ENCODE measurements at regions not wholly inside any gene's neighbourhood (a gene's known extent, or its start where the extent isn't known, plus 50 kb on each side); places are given as distances from the start of the nearest gene placed in this dataset.
"Not testable (repeated sequence)": the region's sequence is repeated elsewhere in the genome, so short reads cannot be mapped to it uniquely, and the experiment has no call there.

DNA sequence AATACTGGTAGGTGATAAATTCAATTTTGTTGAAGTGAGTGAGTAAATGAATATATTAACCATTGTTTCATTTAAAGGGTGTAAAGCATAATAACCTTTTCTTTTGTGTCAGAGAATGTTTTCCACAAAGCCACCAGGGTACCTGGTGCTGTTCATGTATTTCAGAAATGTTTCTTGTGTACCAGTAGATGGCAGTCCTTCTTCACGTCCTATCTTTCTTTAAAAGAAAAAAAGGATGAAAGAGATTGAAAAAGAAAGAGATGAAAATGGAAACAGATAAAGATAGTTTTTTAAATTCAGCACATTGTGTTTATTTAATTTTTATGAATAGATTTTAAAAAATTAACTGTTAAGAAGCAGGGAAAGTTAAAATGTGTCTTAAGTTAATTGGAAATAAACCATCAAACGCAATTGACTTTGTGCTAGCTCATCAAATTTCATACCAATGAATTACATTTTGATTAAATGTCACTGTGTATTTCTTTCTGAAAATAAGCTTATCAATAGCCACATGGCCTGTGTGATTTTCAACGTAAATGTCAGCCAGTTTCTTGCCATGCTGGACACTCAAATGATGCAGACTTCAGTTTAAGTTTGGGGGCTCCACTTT, 65.5 kb upstream of the CHORDC1 start:
- Histone ChIP-seq H3K4me1 (ENCODE audit: control insufficient read depth, insufficient read depth, low read length, unreplicated experiment) (no peaks in the 10 kb centered on the region), H3K27ac (ENCODE audit: low read depth, low read length) (no peak overlapping the region), H3K79me2 (ENCODE audit: control insufficient read depth, insufficient read depth, low read length, unreplicated experiment) (no peaks in the 10 kb centered on the region), H2AFZ (ENCODE audit: low read length, unreplicated experiment) (no peak overlapping the region), H3K36me3 (ENCODE audit: insufficient read depth, low read length) (no peaks in the 10 kb centered on the region), H3K4me3 (ENCODE audit: low read depth, low read length) (no peak overlapping the region), H3K27me3 (ENCODE audit: insufficient read depth, low read length) (peaks cover 7% of the 10 kb centered on the region)

DNA sequence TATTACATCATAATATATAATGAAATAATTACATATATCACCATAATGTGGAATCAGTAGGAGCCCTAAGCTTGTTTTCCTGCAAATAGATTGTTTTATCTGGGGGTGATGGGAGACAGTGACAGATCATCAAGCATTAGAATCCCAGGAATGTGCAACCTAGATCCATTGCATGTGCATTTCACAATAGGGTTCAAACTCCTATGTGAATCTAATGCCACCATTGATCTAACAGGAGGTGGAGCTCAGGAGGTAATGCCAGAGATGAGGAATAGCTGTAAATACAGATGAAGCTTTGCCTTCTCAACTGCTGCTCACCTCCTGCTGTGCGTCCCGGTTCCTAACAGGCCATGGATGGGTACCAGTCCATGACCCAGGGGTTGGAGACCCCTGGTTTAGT, 63.8 kb upstream of the CHORDC1 start:
- H2AFZ ChIP-seq (ENCODE audit: low read length, unreplicated experiment), result no peak overlapping the region
- no peaks in the 10 kb centered on the region for H3K79me2 ChIP-seq (ENCODE audit: control insufficient read depth, insufficient read depth, low read length, unreplicated experiment)
- H3K27ac ChIP-seq (ENCODE audit: low read depth, low read length), result no peak overlapping the region
- H3K36me3 ChIP-seq (ENCODE audit: insufficient read depth, low read length), result no peaks in the 10 kb centered on the region
- H3K4me3 ChIP-seq (ENCODE audit: low read depth, low read length), result no peak overlapping the region
- no peaks in the 10 kb centered on the region for H3K4me1 ChIP-seq (ENCODE audit: control insufficient read depth, insufficient read depth, low read length, unreplicated experiment)
- peaks cover 7% of the 10 kb centered on the region for H3K27me3 ChIP-seq (ENCODE audit: insufficient read depth, low read length)

DNA sequence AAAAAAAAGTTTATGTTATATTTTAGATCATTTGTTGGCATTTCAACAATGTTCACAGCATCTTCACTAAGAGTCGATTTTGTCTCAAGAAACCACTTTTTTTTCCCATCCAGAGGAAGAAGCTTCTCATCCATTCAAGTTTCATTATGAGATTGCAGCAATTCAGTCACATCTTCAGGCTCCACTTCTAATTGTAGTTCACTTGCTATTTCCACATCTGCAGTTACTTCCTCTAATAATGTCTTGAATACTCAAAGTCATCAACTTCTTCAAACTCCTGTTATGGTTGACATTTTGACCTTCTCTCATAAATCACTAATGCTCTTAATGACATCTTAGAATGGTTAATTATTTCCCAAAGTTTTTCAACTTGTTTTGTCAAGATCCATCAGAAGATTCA, 61.3 kb upstream of the CHORDC1 start:
- H3K4me3 ChIP-seq (ENCODE audit: low read depth, low read length), result no peak overlapping the region
- no peaks in the 10 kb centered on the region for H3K36me3 ChIP-seq (ENCODE audit: insufficient read depth, low read length)
- H3K27me3 ChIP-seq (ENCODE audit: insufficient read depth, low read length), result peaks cover 7% of the 10 kb centered on the region
- H3K27ac ChIP-seq (ENCODE audit: low read depth, low read length), result no peak overlapping the region
- H3K79me2 ChIP-seq (ENCODE audit: control insufficient read depth, insufficient read depth, low read length, unreplicated experiment), result no peaks in the 10 kb centered on the region
- H3K4me1 ChIP-seq (ENCODE audit: control insufficient read depth, insufficient read depth, low read length, unreplicated experiment), result no peaks in the 10 kb centered on the region
- H2AFZ ChIP-seq (ENCODE audit: low read length, unreplicated experiment), result no peak overlapping the region

DNA sequence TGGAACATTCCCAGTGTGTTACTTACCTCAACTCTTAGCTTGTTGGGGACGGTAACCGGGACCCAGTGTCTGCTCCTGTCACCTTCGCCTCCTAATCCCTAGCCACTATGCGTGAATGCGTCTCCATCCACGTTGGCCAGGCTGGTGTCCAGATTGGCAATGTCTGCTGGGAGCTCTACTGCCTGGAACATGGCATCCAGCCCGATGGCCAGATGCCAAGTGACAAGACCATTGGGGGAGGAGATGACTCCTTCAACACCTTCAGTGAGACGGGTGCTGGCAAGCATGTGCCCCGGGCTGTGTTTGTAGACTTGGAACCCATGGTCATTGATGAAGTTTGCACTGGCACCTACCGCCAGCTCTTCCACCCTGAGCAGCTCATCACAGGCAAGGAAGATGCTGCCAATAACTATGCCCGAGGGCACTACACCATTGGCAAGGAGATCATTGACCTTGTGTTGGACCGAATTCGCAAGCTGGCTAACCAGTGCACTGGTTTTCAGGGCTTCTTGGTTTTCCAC, 59.8 kb upstream of the CHORDC1 start:
- H3K36me3 ChIP-seq (ENCODE audit: insufficient read depth, low read length); H3K4me1 ChIP-seq (ENCODE audit: control insufficient read depth, insufficient read depth, low read length, unreplicated experiment); H3K27me3 ChIP-seq (ENCODE audit: insufficient read depth, low read length); H3K4me3 ChIP-seq (ENCODE audit: low read depth, low read length); H3K27ac ChIP-seq (ENCODE audit: low read depth, low read length); H3K79me2 ChIP-seq (ENCODE audit: control insufficient read depth, insufficient read depth, low read length, unreplicated experiment); H2AFZ ChIP-seq (ENCODE audit: low read length, unreplicated experiment): not testable (repeated sequence)

DNA sequence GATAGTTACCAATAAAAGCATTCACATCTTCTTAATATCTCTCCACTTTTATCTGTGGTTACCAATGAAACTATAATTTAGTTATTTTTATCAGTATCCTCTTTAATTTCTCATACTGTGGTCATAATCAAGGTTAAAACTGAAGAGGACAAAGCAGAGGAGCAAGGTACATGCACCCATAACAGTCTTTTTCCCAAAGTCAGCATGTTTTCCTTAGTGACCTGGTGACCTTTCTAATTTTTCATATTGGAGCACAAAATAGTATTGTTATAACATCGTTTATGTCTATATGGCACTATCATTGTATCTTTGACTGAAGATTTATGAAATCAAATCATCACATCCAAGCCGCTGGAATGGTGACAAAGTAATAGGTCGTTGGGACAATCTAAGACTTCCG, 51.5 kb upstream of the CHORDC1 start:
- no peaks in the 10 kb centered on the region for H3K4me1 ChIP-seq (ENCODE audit: control insufficient read depth, insufficient read depth, low read length, unreplicated experiment)

More for the DNA sequence above, 51.5 kb upstream of the CHORDC1 start:
- Histone ChIP-seq H3K79me2 (ENCODE audit: control insufficient read depth, insufficient read depth, low read length, unreplicated experiment) (no peaks in the 10 kb centered on the region), H3K27ac (ENCODE audit: low read depth, low read length) (no peak overlapping the region), H2AFZ (ENCODE audit: low read length, unreplicated experiment) (no peak overlapping the region), H3K36me3 (ENCODE audit: insufficient read depth, low read length) (no peaks in the 10 kb centered on the region), H3K27me3 (ENCODE audit: insufficient read depth, low read length) (no peaks in the 10 kb centered on the region), H3K4me3 (ENCODE audit: low read depth, low read length) (no peak overlapping the region)

All from ACC112 (cell line).